Suprapubic skin (tissue), 3 donors: ENCODE measurements at regions not wholly inside any gene's neighbourhood (a gene's known extent, or its start where the extent isn't known, plus 50 kb on each side); places are given as distances from the start of the nearest gene placed in this dataset.

ENCODE experiments used
- EP300 ChIP-seq: sonication (generic); formaldehyde crosslinking; IDR thresholded peaks from one replicate; pipeline ENCODE4 v1.6.1; 2017; ENCODE audit warnings: antibody characterized with exemption
- TF ChIP-seq, protein P1 (sequence below), 2 donors: fragments of 200-600 bp in 1 of 2; fragments of 450-650 bp in 1 of 2; sonication (generic) in 1 of 2; IDR thresholded peaks; one replicate each; pipeline ENCODE4 v1.5.1; 2016 to 2019; ENCODE audit warnings: antibody characterized with exemption in 2 of 2, mild to moderate bottlenecking in 1 of 2, moderate library complexity in 1 of 2

DNA sequence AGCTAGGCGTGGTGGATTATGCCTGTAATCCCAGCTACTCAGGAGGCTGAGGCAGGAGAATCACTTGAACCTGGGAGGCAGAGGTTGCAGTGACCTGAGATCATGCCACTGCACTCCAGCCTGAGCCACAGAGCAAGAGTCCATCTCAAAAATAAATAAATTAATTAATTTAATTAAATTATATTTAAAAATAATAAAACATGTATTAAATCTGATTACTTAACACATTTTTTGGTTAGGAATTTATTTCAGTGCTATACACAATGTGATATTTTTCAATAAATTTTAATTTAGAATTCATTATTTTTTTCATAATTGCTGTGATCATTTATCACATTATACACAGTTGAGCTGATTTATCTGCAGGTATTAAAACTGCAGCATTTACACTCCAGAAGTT, 1101.5 kb upstream of the MIR17HG start:
- TF ChIP-seq, protein P1, sequence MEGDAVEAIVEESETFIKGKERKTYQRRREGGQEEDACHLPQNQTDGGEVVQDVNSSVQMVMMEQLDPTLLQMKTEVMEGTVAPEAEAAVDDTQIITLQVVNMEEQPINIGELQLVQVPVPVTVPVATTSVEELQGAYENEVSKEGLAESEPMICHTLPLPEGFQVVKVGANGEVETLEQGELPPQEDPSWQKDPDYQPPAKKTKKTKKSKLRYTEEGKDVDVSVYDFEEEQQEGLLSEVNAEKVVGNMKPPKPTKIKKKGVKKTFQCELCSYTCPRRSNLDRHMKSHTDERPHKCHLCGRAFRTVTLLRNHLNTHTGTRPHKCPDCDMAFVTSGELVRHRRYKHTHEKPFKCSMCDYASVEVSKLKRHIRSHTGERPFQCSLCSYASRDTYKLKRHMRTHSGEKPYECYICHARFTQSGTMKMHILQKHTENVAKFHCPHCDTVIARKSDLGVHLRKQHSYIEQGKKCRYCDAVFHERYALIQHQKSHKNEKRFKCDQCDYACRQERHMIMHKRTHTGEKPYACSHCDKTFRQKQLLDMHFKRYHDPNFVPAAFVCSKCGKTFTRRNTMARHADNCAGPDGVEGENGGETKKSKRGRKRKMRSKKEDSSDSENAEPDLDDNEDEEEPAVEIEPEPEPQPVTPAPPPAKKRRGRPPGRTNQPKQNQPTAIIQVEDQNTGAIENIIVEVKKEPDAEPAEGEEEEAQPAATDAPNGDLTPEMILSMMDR (IDR thresholded peaks at IDR 0.05) = no peak
- no peak for TF ChIP-seq EP300
